ENCODE measurements at regions not wholly inside any gene's neighbourhood (a gene's known extent, or its start where the extent isn't known, plus 50 kb on each side); places are given as distances from the start of the nearest gene placed in this dataset.

DNA sequence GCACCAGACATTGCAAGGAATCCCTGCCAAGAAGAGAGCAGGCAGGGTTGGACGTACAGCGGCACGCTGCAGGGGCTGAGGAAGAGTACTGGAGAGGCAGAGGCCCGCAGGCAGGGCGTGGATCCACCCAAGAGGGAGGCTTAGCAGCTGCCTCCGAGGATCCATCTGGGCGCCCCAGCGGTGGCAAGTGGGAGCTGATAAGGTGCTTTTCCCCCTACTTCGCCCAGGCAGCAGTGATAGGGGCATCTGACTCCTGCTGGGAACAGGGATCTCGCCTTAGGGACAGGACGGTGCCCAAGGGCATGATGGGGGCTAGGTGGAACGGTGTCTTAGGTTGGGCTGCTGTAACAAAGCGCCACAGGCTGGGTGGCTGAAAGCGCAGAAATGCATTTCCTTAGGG is 67.4 kb upstream of the HS6ST1 start:
- Histone ChIP-seq H3K27ac (ENCODE audit: control insufficient read depth, insufficient read depth, low read length) (no peak overlapping the region), H3K4me1 (ENCODE audit: control insufficient read depth, extremely low read depth, insufficient read depth, low read length) (peaks cover 6% of the 10 kb centered on the region), H2AFZ (ENCODE audit: control insufficient read depth, low read length) (no peak overlapping the region), H3K36me3 (ENCODE audit: control insufficient read depth in 2 of 2, extremely low read depth in 1 of 2, insufficient read depth in 2 of 2, low read length in 2 of 2) (no peaks in the 10 kb centered on the region), H3K4me3 (ENCODE audit: control insufficient read depth in 2 of 3, extremely low read depth in 1 of 3, insufficient read depth in 2 of 3, low read depth in 1 of 3, low read length in 3 of 3) (no peak overlapping the region), H3K9ac (ENCODE audit: control insufficient read depth, extremely low read depth, insufficient read depth, low read length) (no peak overlapping the region), H3K9me3 (ENCODE audit: control insufficient read depth, low read depth, low read length) (no peaks in the 10 kb centered on the region), H3K79me2 (ENCODE audit: control insufficient read depth, insufficient read depth, low read length) (no peaks in the 10 kb centered on the region), H3K27me3 (ENCODE audit: control insufficient read depth, extremely low read depth, insufficient read depth, low read length) (no peaks in the 10 kb centered on the region), H3K4me2 (ENCODE audit: control insufficient read depth, extremely low read depth, insufficient read depth, low read depth, low read length) (no peak overlapping the region), H4K20me1 (ENCODE audit: control insufficient read depth, extremely low read depth, insufficient read depth, low read length) (no peaks in the 10 kb centered on the region), H3K9me1 (ENCODE audit: control insufficient read depth, extremely low read depth, insufficient read depth, low read length) (no peaks in the 10 kb centered on the region)
- dilution Hi-C loops (cut with MboI; ENCODE audit: extremely low pct_ligation_motif_present, low sequenced_read_pairs), result no loop called here
- TF ChIP-seq, protein P1, sequence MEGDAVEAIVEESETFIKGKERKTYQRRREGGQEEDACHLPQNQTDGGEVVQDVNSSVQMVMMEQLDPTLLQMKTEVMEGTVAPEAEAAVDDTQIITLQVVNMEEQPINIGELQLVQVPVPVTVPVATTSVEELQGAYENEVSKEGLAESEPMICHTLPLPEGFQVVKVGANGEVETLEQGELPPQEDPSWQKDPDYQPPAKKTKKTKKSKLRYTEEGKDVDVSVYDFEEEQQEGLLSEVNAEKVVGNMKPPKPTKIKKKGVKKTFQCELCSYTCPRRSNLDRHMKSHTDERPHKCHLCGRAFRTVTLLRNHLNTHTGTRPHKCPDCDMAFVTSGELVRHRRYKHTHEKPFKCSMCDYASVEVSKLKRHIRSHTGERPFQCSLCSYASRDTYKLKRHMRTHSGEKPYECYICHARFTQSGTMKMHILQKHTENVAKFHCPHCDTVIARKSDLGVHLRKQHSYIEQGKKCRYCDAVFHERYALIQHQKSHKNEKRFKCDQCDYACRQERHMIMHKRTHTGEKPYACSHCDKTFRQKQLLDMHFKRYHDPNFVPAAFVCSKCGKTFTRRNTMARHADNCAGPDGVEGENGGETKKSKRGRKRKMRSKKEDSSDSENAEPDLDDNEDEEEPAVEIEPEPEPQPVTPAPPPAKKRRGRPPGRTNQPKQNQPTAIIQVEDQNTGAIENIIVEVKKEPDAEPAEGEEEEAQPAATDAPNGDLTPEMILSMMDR (optimal IDR thresholded peaks at IDR 0.05 in 1 of 3, IDR thresholded peaks at IDR 0.05 in 1 of 3, conservative IDR thresholded peaks at IDR 0.05 in 1 of 3; ENCODE audit: extremely low read depth in 1 of 3, insufficient read depth in 2 of 3, low read length in 3 of 3), result no peak
- TF ChIP-seq EZH2 (IDR thresholded peaks at IDR 0.05; ENCODE audit: low read length), result no peak
- no peak for DNase-seq (ENCODE audit: low read depth, low spot score)
- no peak for FAIRE-seq

DNA sequence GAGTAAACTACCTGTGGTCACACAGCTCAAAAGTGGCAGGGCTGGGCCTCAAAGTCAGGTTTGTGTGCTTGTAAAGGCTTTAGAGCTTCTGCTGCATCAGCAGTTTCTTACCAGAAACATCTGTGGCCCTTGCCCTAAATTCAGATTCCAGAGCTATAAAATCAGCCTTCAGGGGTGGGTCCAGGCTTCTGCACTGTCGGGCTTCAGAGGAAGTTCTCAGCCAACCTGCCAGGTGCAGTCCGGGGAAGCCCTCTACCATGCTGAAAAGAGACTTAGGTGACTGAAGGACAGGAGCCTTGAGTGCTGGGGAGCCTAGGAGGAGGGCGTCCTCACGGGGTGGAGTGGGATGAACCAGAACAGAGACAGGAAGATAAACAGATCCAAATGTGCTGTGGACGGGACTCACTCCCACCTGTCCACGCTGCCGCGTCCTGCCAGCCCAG is 69.9 kb upstream of the HS6ST1 start:
- FAIRE-seq, result no peak
- H4K20me1 ChIP-seq (ENCODE audit: control insufficient read depth, extremely low read depth, insufficient read depth, low read length), result no peaks in the 10 kb centered on the region
- H3K27ac ChIP-seq (ENCODE audit: control insufficient read depth, insufficient read depth, low read length), result no peak overlapping the region
- dilution Hi-C loops (cut with MboI; ENCODE audit: extremely low pct_ligation_motif_present, low sequenced_read_pairs), result no loop called here
- no peak overlapping the region for H3K9ac ChIP-seq (ENCODE audit: control insufficient read depth, extremely low read depth, insufficient read depth, low read length)
- no peak for DNase-seq (ENCODE audit: low read depth, low spot score)
- H3K27me3 ChIP-seq (ENCODE audit: control insufficient read depth, extremely low read depth, insufficient read depth, low read length), result no peaks in the 10 kb centered on the region
- no peak overlapping the region for H2AFZ ChIP-seq (ENCODE audit: control insufficient read depth, low read length)
- H3K9me3 ChIP-seq (ENCODE audit: control insufficient read depth, low read depth, low read length), result no peaks in the 10 kb centered on the region
- no peak overlapping the region for H3K4me2 ChIP-seq (ENCODE audit: control insufficient read depth, extremely low read depth, insufficient read depth, low read depth, low read length)
- H3K79me2 ChIP-seq (ENCODE audit: control insufficient read depth, insufficient read depth, low read length), result no peaks in the 10 kb centered on the region
- H3K4me3 ChIP-seq (ENCODE audit: control insufficient read depth in 2 of 3, extremely low read depth in 1 of 3, insufficient read depth in 2 of 3, low read depth in 1 of 3, low read length in 3 of 3), result no peak overlapping the region
- TF ChIP-seq, protein P1 (optimal IDR thresholded peaks at IDR 0.05 in 1 of 3, IDR thresholded peaks at IDR 0.05 in 1 of 3, conservative IDR thresholded peaks at IDR 0.05 in 1 of 3; ENCODE audit: extremely low read depth in 1 of 3, insufficient read depth in 2 of 3, low read length in 3 of 3), result no peak
- TF ChIP-seq EZH2 (IDR thresholded peaks at IDR 0.05; ENCODE audit: low read length), result no peak
- no peaks in the 10 kb centered on the region for H3K9me1 ChIP-seq (ENCODE audit: control insufficient read depth, extremely low read depth, insufficient read depth, low read length)
- no peaks in the 10 kb centered on the region for H3K36me3 ChIP-seq (ENCODE audit: control insufficient read depth in 2 of 2, extremely low read depth in 1 of 2, insufficient read depth in 2 of 2, low read length in 2 of 2)
- peaks cover 7% of the 10 kb centered on the region for H3K4me1 ChIP-seq (ENCODE audit: control insufficient read depth, extremely low read depth, insufficient read depth, low read length)
